ENCODE measurements at regions not wholly inside any gene's neighbourhood (a gene's known extent, or its start where the extent isn't known, plus 50 kb on each side); places are given as distances from the start of the nearest gene placed in this dataset.

DNA sequence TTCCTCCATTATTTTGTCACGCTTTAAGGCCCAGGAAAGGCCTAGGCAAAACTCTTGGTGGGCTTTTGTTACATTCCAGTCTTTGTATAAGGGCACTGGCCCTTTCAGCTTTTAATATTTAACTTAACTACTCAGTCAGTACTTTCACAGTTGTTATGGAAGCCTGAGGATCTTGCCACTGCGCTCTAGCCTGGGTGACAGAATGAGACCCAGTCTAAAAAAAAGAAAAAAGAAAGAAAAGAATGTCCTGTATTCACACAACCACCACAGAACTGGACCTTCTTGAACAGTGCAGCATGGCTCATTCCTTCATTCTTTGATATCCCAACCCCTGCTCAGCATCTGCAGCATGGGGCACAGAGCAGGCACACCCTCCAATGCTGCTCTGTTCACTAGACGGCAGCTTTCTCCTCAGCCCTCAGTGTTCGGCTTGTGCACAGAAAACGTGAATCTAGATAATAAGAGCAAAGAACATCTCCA, 59.6 kb upstream of the EPCAM start:
- no peak for TF ChIP-seq POLR2A (IDR thresholded peaks at IDR 0.05; ENCODE audit: low read depth, low read length)
- TF ChIP-seq CEBPB (IDR thresholded peaks at IDR 0.05; ENCODE audit: low read depth, low read length), result no peak

All from IMR-90 (cell line).